ENCODE measurements at regions not wholly inside any gene's neighbourhood (a gene's known extent, or its start where the extent isn't known, plus 50 kb on each side); places are given as distances from the start of the nearest gene placed in this dataset.

DNA sequence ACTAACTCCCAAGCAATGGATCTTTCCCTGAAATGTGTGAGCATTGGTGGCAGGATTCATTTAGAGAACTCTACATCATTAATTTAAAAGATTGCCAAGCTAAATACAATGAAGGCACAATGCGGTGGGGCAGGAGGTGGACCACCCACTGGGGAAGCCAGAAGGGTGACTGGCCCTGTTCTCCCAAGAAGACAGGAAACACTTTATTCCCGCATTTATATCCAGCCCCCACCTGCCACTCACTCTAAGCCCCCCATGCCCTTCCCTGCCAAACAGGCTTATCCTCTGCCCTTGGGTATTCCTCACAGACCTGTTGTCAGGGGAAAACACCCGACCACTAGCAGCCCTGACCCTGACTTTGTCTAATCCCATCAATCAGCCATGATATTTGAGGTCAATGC is 189.1 kb upstream of the UBL3 start:
- no peak for DNase-seq
- TF ChIP-seq CTCF (IDR thresholded peaks at IDR 0.05) = no peak
- Histone ChIP-seq H3K4me3 (no peak overlapping the region), H3K27me3 (no peaks in the 10 kb centered on the region), H3K27ac (no peak overlapping the region), H3K36me3 (no peaks in the 10 kb centered on the region), H3K4me1 (no peaks in the 10 kb centered on the region), H3K9me3 (no peaks in the 10 kb centered on the region), H3K9ac (ENCODE audit: low read depth in 2 of 2, low read length in 2 of 2) (no peak overlapping the region)
- intact Hi-C loops (cut with DNase I) = no loop called here

DNA sequence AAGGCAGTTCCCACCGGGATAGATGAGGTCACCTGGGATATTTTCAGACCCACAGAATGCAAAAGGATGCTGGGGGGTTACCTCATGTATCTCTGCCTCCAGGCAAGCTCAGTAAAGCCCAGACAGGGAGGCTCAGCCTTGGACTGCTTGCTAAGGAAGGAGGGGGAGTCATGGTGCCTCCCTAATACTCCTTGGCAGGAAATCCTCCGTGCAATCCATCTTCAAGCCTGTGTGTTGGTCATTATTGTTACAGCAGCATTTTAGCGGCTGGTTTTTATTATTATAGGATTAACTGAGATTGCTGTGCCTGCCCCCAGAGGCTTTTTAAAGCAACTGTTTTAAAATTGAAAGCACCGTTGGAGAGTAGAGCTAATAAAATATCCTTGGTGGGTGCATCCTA is 188.5 kb upstream of the UBL3 start:
- H3K4me1 ChIP-seq = no peaks in the 10 kb centered on the region
- no peak overlapping the region for H3K9ac ChIP-seq (ENCODE audit: low read depth in 2 of 2, low read length in 2 of 2)
- H3K27me3 ChIP-seq = no peaks in the 10 kb centered on the region
- H3K9me3 ChIP-seq = no peaks in the 10 kb centered on the region
- DNase-seq = no peak
- TF ChIP-seq CTCF (IDR thresholded peaks at IDR 0.05) = no peak
- intact Hi-C loops (cut with DNase I) = no loop called here
- no peaks in the 10 kb centered on the region for H3K36me3 ChIP-seq
- H3K4me3 ChIP-seq = no peak overlapping the region
- no peak overlapping the region for H3K27ac ChIP-seq

DNA sequence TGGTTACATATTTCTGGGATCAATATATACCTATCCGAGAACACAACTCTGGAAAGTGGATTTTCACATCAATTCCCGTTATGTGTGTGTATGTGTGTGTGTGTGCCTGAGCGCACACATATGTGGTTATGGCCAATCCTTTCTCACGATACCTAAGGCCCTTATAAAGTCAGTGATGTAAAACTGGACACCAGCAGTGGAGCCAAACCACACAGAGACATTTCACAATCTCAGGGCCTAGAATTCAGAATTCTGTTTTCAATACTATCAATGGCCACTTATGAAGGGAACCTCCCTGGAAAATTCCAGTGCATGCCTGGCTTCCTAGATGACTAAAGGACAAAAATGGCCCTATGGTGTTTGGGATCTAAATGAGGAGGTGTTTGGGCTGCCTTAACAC is 187.3 kb upstream of the UBL3 start:
- H3K4me3 ChIP-seq = no peak overlapping the region
- no peak for DNase-seq

DNA sequence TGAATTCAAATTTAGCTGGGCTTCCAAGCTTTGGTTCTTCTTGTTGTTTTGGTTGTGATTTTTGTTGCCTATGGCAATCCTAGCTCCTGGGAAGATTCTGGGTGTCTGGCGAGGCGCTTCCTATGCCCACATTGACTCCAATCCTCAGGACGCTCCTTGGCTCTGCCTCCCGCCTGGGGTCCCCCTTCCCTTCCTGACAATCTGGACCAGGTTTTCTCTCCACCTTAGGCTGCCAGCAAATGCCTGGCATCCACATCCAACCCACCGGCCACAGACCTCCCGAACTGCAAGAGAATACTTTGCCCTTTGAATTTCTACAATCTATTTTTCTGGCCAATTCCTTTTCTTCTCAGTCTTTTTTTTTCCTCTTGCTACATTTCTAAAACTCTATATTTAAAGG is 186.9 kb upstream of the UBL3 start:
- no peak overlapping the region for H3K9ac ChIP-seq (ENCODE audit: low read depth in 2 of 2, low read length in 2 of 2)
- no peak for TF ChIP-seq CTCF (IDR thresholded peaks at IDR 0.05)
- no peaks in the 10 kb centered on the region for H3K4me1 ChIP-seq
- H3K27me3 ChIP-seq = no peaks in the 10 kb centered on the region
- intact Hi-C loops (cut with DNase I) = no loop called here
- H3K27ac ChIP-seq = no peak overlapping the region
- no peaks in the 10 kb centered on the region for H3K9me3 ChIP-seq
- no peaks in the 10 kb centered on the region for H3K36me3 ChIP-seq
- no peak for DNase-seq
- H3K4me3 ChIP-seq = no peak overlapping the region

More for the DNA sequence above, 187.3 kb upstream of the UBL3 start:
- intact Hi-C loops (cut with DNase I) = no loop called here
- Histone ChIP-seq H3K27me3 (no peaks in the 10 kb centered on the region), H3K36me3 (no peaks in the 10 kb centered on the region), H3K4me1 (no peaks in the 10 kb centered on the region), H3K9ac (ENCODE audit: low read depth in 2 of 2, low read length in 2 of 2) (no peak overlapping the region), H3K9me3 (no peaks in the 10 kb centered on the region), H3K27ac (no peak overlapping the region)
- no peak for TF ChIP-seq CTCF (IDR thresholded peaks at IDR 0.05)

GRCh38 chr13:30034458-30034795 is 184.0 kb upstream of the UBL3 start:
- no peaks in the 10 kb centered on the region for H3K36me3 ChIP-seq
- no peaks in the 10 kb centered on the region for H3K27me3 ChIP-seq
- intact Hi-C loops (cut with DNase I) = no loop called here
- no peak overlapping the region for H3K27ac ChIP-seq
- no peak for DNase-seq
- H3K4me3 ChIP-seq = no peak overlapping the region
- no peak overlapping the region for H3K9ac ChIP-seq (ENCODE audit: low read depth in 2 of 2, low read length in 2 of 2)
- no peaks in the 10 kb centered on the region for H3K9me3 ChIP-seq
- TF ChIP-seq CTCF (IDR thresholded peaks at IDR 0.05) = no peak
- H3K4me1 ChIP-seq = no peaks in the 10 kb centered on the region
